ENCODE measurements at regions not wholly inside any gene's neighbourhood (a gene's known extent, or its start where the extent isn't known, plus 50 kb on each side); places are given as distances from the start of the nearest gene placed in this dataset.

DNA sequence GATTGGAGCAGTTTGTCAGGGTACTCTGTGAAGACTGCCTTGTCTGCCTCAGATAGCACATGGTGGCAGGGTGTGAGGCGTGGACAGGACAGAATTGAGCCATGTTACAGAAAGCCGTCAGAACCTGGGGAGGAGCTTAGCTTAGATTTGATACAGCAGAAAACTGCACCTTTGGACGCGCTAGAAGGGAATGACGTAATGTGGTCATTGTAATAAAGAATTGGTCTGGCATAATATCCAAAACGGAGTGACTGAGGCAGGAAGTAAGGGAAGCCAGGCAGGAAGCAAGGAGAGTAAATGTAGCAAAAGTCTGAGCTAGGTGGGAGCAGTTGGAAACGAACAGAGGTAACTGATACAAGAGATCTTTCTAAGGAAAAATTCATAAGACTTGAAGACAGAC lies 140.2 kb downstream of the CYB561 start:
- TF ChIP-seq CTCF (IDR thresholded peaks at IDR 0.05; ENCODE audit: low read depth, low read length) = no peak
- TF ChIP-seq EZH2phosphoT487 (IDR thresholded peaks at IDR 0.05; ENCODE audit: low read depth) = no peak

Data from OCI-LY3 (cell line).